Upper lobe of left lung (tissue), 4 donors: ENCODE measurements at regions not wholly inside any gene's neighbourhood (a gene's known extent, or its start where the extent isn't known, plus 50 kb on each side); places are given as distances from the start of the nearest gene placed in this dataset.

Experiments used
- EP300 ChIP-seq, 4 donors: sonication (generic); formaldehyde crosslinking; IDR thresholded peaks; one replicate each; pipeline ENCODE4 v1.5.1; 2017; ENCODE audit warnings: antibody characterized with exemption in 4 of 4, control low read depth in 2 of 4
- POLR2A ChIP-seq, 4 donors: fragments of 450-650 bp; IDR thresholded peaks; one replicate each; pipeline ENCODE4 v1.5.1; 2016 to 2017; ENCODE audit warnings: antibody characterized with exemption in 4 of 4, mild to moderate bottlenecking in 2 of 4
- TF ChIP-seq, protein P1 (sequence below), 6 experiments: fragments of 450-650 bp in 4 of 6; fragments of 200-600 bp in 2 of 6; sonication (generic) in 2 of 6; IDR thresholded peaks; one replicate each; pipeline ENCODE4 v1.5.1; 2016 to 2019; ENCODE audit warnings: antibody characterized with exemption in 6 of 6

DNA sequence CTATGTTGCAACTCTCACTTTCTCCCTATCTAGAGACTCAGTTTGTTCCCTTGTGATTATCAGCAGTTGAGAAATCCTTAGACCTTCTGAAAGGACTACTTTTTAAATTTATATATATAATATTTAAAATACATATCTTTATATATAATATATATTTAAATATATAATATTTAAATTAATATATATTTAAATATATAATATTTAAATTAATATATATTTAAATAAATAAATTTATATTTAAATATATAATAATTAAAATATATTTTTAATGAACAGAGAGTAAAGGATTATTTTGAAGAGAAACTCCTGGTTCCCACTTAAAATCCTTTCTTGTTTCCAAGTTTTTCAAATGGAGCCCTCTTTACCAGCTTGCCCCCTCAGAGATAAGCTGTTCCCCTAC, 83.7 kb upstream of the TRIM77 start:
- TF ChIP-seq, protein P1, sequence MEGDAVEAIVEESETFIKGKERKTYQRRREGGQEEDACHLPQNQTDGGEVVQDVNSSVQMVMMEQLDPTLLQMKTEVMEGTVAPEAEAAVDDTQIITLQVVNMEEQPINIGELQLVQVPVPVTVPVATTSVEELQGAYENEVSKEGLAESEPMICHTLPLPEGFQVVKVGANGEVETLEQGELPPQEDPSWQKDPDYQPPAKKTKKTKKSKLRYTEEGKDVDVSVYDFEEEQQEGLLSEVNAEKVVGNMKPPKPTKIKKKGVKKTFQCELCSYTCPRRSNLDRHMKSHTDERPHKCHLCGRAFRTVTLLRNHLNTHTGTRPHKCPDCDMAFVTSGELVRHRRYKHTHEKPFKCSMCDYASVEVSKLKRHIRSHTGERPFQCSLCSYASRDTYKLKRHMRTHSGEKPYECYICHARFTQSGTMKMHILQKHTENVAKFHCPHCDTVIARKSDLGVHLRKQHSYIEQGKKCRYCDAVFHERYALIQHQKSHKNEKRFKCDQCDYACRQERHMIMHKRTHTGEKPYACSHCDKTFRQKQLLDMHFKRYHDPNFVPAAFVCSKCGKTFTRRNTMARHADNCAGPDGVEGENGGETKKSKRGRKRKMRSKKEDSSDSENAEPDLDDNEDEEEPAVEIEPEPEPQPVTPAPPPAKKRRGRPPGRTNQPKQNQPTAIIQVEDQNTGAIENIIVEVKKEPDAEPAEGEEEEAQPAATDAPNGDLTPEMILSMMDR (IDR thresholded peaks at IDR 0.05): no peak
- TF ChIP-seq POLR2A (IDR thresholded peaks at IDR 0.05): no peak
- TF ChIP-seq EP300 (IDR thresholded peaks at IDR 0.05): no peak
